Neural progenitor cell (in vitro differentiated cells): ENCODE measurements at regions not wholly inside any gene's neighbourhood (a gene's known extent, or its start where the extent isn't known, plus 50 kb on each side); places are given as distances from the start of the nearest gene placed in this dataset.
A peak's percentile ranks its signal among the peaks of the same experiment; 100 is the strongest.

Source experiments
- DNase-seq: peaks from one replicate; pipeline ENCODE4 v3.0.0-alpha.2; 2016; ENCODE audit warnings: low spot score
- H2AFZ ChIP-seq: fragments of 200-600 bp; sonication (generic); replicated peaks from 2 replicates; pipeline ENCODE4 v1.6.1; 2016; ENCODE audit warnings: antibody characterized with exemption
- H3F3A ChIP-seq: fragments of 200-600 bp; sonication (generic); 2 replicates; pipeline ENCODE4 v1.6.1; 2016; ENCODE audit warnings: antibody characterized with exemption, low read depth
- H3K27ac ChIP-seq: fragments of 200-600 bp; sonication (generic); 2 replicates; pipeline ENCODE4 v1.5.1; 2016; ENCODE audit warnings: mild to moderate bottlenecking
- H3K27me3 ChIP-seq: fragments of 200-600 bp; sonication (generic); 2 replicates; pipeline ENCODE4 v1.6.1; 2016; ENCODE audit warnings: mild to moderate bottlenecking, moderate library complexity
- H3K36me3 ChIP-seq: fragments of 200-600 bp; sonication (generic); 2 replicates; pipeline ENCODE4 v1.5.1; 2016
- H3K4me1 ChIP-seq: fragments of 200-600 bp; sonication (generic); 2 replicates; pipeline ENCODE4 v1.6.1; 2016; ENCODE audit warnings: mixed run types
- H3K4me2 ChIP-seq: fragments of 200-600 bp; sonication (generic); 2 replicates; pipeline ENCODE4 v1.6.1; 2016
- H3K4me3 ChIP-seq: fragments of 200-600 bp; sonication (generic); 2 replicates; pipeline ENCODE4 v1.5.1; 2016
- H3K79me2 ChIP-seq: fragments of 200-600 bp; sonication (generic); 2 replicates; pipeline ENCODE4 v1.6.1; 2016; ENCODE audit warnings: low read depth
- H3K9ac ChIP-seq: fragments of 200-600 bp; sonication (generic); 2 replicates; pipeline ENCODE4 v1.6.1; 2016
- H3K9me3 ChIP-seq: fragments of 200-600 bp; sonication (generic); 2 replicates; pipeline ENCODE4 v1.5.1; 2016; ENCODE audit warnings: low read depth
- H4K20me1 ChIP-seq: fragments of 200-600 bp; sonication (generic); 2 replicates; pipeline ENCODE4 v1.6.1; 2016; ENCODE audit warnings: low read depth
- H3K27ac Mint-ChIP-seq: 3 replicates; pipeline ENCODE4 v1.8.0; 2021; ENCODE audit warnings: mixed read lengths
- H3K27me3 Mint-ChIP-seq: 2 replicates; pipeline ENCODE4 v1.8.0; 2022; ENCODE audit warnings: low read depth, mild to moderate bottlenecking, inconsistent platforms, moderate library complexity, mixed read lengths; ENCODE audit not compliant: insufficient read depth
- H3K36me3 Mint-ChIP-seq: 3 replicates; pipeline ENCODE4 v1.8.0; 2021; ENCODE audit warnings: mixed read lengths
- H3K4me1 Mint-ChIP-seq: 3 replicates; pipeline ENCODE4 v1.8.0; 2021; ENCODE audit warnings: mixed read lengths
- H3K4me3 Mint-ChIP-seq: 3 replicates; pipeline ENCODE4 v1.8.0; 2021; ENCODE audit warnings: mild to moderate bottlenecking, moderate library complexity, mixed read lengths
- H3K9me3 Mint-ChIP-seq: 3 replicates; pipeline ENCODE4 v1.8.0; 2020; ENCODE audit warnings: mixed read lengths
- EZH2 ChIP-seq: fragments of 200-600 bp; sonication (generic); IDR thresholded peaks from 2 replicates; pipeline ENCODE4 v1.6.1; 2017; ENCODE audit warnings: antibody characterized with exemption, mild to moderate bottlenecking, moderate library complexity
- EZH2phosphoT487 ChIP-seq: fragments of 200-600 bp; sonication (generic); IDR thresholded peaks from 2 replicates; pipeline ENCODE4 v1.6.1; 2017; ENCODE audit warnings: antibody characterized with exemption
- TF ChIP-seq, protein P1 (sequence below): fragments of 200-600 bp; sonication (generic); IDR thresholded peaks from 2 replicates; pipeline ENCODE4 v1.5.1; 2017; ENCODE audit warnings: antibody characterized with exemption, mild to moderate bottlenecking

DNA sequence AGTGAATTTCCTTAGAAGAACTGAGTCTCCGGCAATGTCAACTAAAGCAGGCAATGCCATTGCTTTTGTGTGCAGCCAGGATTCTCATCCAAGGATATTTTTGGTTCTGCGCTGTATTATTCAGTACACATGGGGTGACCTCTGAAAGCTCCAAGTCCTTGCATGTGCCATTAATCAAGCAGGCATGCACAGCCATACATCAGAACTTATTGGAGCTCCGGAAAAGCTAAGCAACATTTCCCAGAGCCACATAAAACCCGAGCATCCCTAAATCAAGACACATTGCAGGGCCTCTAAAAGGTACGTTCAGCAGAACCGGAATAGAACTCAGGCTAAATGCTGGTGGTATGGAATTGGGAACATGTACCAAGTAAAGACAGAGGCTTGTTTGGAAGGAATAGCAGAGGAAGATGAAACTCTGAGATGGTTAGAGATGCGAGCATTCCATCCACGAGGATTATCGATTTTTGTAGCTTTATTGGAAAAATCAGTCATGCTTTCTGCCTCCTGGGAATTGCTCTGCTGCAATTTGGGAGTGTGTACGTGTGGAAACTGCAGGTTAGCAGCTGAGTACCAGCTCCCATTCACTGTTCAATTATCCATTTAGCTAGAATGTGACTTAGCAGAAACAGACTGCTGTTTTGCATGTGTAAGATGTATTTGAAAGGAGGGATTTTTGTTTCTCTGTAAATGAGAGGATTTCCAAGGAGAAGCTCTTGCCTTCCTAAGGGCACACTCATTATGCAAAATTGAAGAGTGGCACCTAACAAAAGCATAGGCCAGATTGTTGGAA, 143.7 kb upstream of the WWC1 start:
- H3K4me2 ChIP-seq: peak overlapping the region; percentile 60
- no peaks in the 10 kb centered on the region for H3K9me3 Mint-ChIP-seq

DNA sequence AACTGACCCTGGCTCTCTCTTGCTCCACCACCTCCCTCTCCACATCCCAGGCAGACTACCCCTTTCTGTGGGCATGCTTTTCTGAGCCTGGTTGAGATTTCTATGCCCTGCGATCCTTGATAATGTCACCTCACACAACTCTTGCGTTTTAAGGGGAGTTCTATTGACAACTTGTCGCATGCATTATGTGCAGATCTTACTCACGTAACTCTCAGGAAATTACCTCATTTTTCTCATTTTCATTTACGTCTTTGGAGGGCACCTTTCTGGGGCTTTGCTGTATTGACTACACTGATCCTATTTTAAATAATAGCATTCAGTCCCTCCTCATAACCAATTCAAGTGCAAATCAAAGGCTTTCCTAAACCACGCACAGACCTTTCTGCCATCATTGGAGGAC, 140.4 kb upstream of the WWC1 start:
- no peaks in the 10 kb centered on the region for H3K79me2 ChIP-seq
- DNase-seq: no peak
- H3K27ac Mint-ChIP-seq: no peak overlapping the region
- H3K27ac ChIP-seq: no peak overlapping the region
- peaks cover 4% of the 10 kb centered on the region for H3K36me3 Mint-ChIP-seq
- TF ChIP-seq, protein P1, sequence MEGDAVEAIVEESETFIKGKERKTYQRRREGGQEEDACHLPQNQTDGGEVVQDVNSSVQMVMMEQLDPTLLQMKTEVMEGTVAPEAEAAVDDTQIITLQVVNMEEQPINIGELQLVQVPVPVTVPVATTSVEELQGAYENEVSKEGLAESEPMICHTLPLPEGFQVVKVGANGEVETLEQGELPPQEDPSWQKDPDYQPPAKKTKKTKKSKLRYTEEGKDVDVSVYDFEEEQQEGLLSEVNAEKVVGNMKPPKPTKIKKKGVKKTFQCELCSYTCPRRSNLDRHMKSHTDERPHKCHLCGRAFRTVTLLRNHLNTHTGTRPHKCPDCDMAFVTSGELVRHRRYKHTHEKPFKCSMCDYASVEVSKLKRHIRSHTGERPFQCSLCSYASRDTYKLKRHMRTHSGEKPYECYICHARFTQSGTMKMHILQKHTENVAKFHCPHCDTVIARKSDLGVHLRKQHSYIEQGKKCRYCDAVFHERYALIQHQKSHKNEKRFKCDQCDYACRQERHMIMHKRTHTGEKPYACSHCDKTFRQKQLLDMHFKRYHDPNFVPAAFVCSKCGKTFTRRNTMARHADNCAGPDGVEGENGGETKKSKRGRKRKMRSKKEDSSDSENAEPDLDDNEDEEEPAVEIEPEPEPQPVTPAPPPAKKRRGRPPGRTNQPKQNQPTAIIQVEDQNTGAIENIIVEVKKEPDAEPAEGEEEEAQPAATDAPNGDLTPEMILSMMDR: no peak
- TF ChIP-seq EZH2: no peak
- TF ChIP-seq EZH2phosphoT487: no peak
- no peaks in the 10 kb centered on the region for H3K9me3 ChIP-seq
- H3F3A ChIP-seq: peaks cover 10% of the 10 kb centered on the region
- no peak overlapping the region for H3K9ac ChIP-seq
- H3K9me3 Mint-ChIP-seq: no peaks in the 10 kb centered on the region
- peaks cover 33% of the 10 kb centered on the region for H3K4me1 ChIP-seq
- no peaks in the 10 kb centered on the region for H3K27me3 ChIP-seq
- no peak overlapping the region for H2AFZ ChIP-seq
- H3K27me3 Mint-ChIP-seq: peaks cover 4% of the 10 kb centered on the region
- peaks cover 47% of the 10 kb centered on the region for H3K4me1 Mint-ChIP-seq
- H4K20me1 ChIP-seq: no peaks in the 10 kb centered on the region
- no peak overlapping the region for H3K4me2 ChIP-seq
- no peak overlapping the region for H3K4me3 Mint-ChIP-seq
- H3K4me3 ChIP-seq: no peak overlapping the region
- no peaks in the 10 kb centered on the region for H3K36me3 ChIP-seq

More for the DNA sequence above, 143.7 kb upstream of the WWC1 start:
- Histone ChIP-seq H3F3A (peaks cover 10% of the 10 kb centered on the region), H2AFZ (no peak overlapping the region), H3K36me3 (no peaks in the 10 kb centered on the region), H3K27ac (peak overlapping the region; percentile 8), H3K9me3 (no peaks in the 10 kb centered on the region), H3K4me3 (no peak overlapping the region), H3K9ac (no peak overlapping the region), H3K4me1 (peaks cover 23% of the 10 kb centered on the region), H3K27me3 (no peaks in the 10 kb centered on the region), H3K79me2 (no peaks in the 10 kb centered on the region), H4K20me1 (no peaks in the 10 kb centered on the region)
- TF ChIP-seq, protein P1: no peak
- TF ChIP-seq EZH2 (no peak), EZH2phosphoT487 (no peak)
- Mint-ChIP-seq H3K27ac (peak overlapping the region; percentile 31), H3K27me3 (no peaks in the 10 kb centered on the region), H3K4me3 (no peak overlapping the region), H3K4me1 (peaks cover 28% of the 10 kb centered on the region), H3K36me3 (peaks cover 4% of the 10 kb centered on the region)
- peak; percentile 34 for DNase-seq

DNA sequence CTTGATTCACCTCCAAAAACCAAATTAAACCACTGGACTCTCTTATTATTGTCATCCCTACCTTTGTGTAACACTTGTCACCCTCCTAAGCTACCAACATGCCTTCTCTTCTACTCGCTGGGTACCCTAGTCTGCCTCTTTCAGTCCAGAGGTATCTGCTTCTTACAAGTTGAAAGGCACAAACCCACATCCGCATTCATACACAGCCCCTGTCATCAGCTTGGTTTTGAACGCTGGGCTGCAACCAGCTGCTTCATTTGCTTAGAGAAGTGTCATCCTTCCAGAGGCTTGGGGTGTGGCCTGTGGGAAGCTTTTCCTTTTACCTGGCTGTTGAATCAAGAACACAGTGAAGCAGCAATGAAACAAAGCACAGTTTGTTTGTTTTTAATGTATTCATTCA, 138.8 kb upstream of the WWC1 start:
- no peak overlapping the region for H3K27ac Mint-ChIP-seq
- no peak overlapping the region for H3K9ac ChIP-seq
- H3K4me3 ChIP-seq: no peak overlapping the region
- no peaks in the 10 kb centered on the region for H4K20me1 ChIP-seq
- no peak overlapping the region for H3K27ac ChIP-seq
- no peak overlapping the region for H3K4me3 Mint-ChIP-seq
- peaks cover 4% of the 10 kb centered on the region for H3K36me3 Mint-ChIP-seq
- no peaks in the 10 kb centered on the region for H3K36me3 ChIP-seq
- no peaks in the 10 kb centered on the region for H3K79me2 ChIP-seq
- peaks cover 6% of the 10 kb centered on the region for H3K27me3 Mint-ChIP-seq
- H3K4me1 ChIP-seq: peaks cover 28% of the 10 kb centered on the region
- no peak overlapping the region for H3K4me2 ChIP-seq
- peaks cover 9% of the 10 kb centered on the region for H3F3A ChIP-seq
- no peaks in the 10 kb centered on the region for H3K9me3 Mint-ChIP-seq
- no peak overlapping the region for H2AFZ ChIP-seq
- no peaks in the 10 kb centered on the region for H3K9me3 ChIP-seq
- TF ChIP-seq, protein P1: no peak
- TF ChIP-seq EZH2 (no peak), EZH2phosphoT487 (no peak)
- peaks cover 39% of the 10 kb centered on the region for H3K4me1 Mint-ChIP-seq
- no peaks in the 10 kb centered on the region for H3K27me3 ChIP-seq
- DNase-seq: no peak
